HEK293T (cell line): ENCODE measurements at regions not wholly inside any gene's neighbourhood (a gene's known extent, or its start where the extent isn't known, plus 50 kb on each side); places are given as distances from the start of the nearest gene placed in this dataset.

ENCODE experiments used
- CTCF ChIA-PET: fragments of 350-600 bp; formaldehyde crosslinking; extraction: SDS; loops from one replicate; lab custom pipeline; 2021; ENCODE audit warnings: antibody characterized with exemption, inconsistent platforms; lab: Yijun Ruan, JAX
- POLR2A ChIA-PET: fragments of 350-600 bp; formaldehyde crosslinking; extraction: SDS; loops from one replicate; lab custom pipeline; 2020; ENCODE audit warnings: antibody characterized with exemption, inconsistent platforms; lab: Yijun Ruan, JAX
- DNase-seq: peaks from one replicate; pipeline ENCODE4 v3.0.0; 2012; ENCODE audit warnings: mixed read lengths; ENCODE audit errors: extremely low spot score
- ARNT ChIP-seq: fragments of 450-650 bp; IDR thresholded peaks from 2 replicates; pipeline ENCODE4 v1.6.1; 2017; ENCODE audit warnings: mild to moderate bottlenecking
- BHLHE40 ChIP-seq: fragments of 450-650 bp; IDR thresholded peaks from 2 replicates; pipeline ENCODE4 v1.6.1; 2016; ENCODE audit warnings: mild to moderate bottlenecking, moderate library complexity, borderline replicate concordance
- CTBP1 ChIP-seq: fragments of 450-650 bp; IDR thresholded peaks from 2 replicates; pipeline ENCODE4 v1.6.1; 2016; ENCODE audit warnings: borderline replicate concordance
- ELF4 ChIP-seq: fragments of 450-650 bp; IDR thresholded peaks from 2 replicates; pipeline ENCODE4 v1.6.1; 2017; ENCODE audit warnings: antibody characterized with exemption
- FOXA1 ChIP-seq: fragments of 450-650 bp; IDR thresholded peaks from 2 replicates; pipeline ENCODE4 v1.6.1; 2016; ENCODE audit warnings: mild to moderate bottlenecking
- FOXK2 ChIP-seq: fragments of 450-650 bp; IDR thresholded peaks from 2 replicates; pipeline ENCODE4 v1.6.1; 2016; ENCODE audit warnings: mild to moderate bottlenecking
- FOXM1 ChIP-seq: fragments of 450-650 bp; IDR thresholded peaks from 2 replicates; pipeline ENCODE4 v1.6.1; 2017; ENCODE audit warnings: mild to moderate bottlenecking, borderline replicate concordance
- HDGF ChIP-seq: fragments of 450-650 bp; IDR thresholded peaks from 2 replicates; pipeline ENCODE4 v1.6.1; 2017; ENCODE audit warnings: antibody characterized with exemption, borderline replicate concordance
- L3MBTL2 ChIP-seq: fragments of 450-650 bp; conservative IDR thresholded peaks from 2 replicates; pipeline ENCODE4 v1.6.1; 2016; ENCODE audit warnings: mild to moderate bottlenecking
- LEF1 ChIP-seq: fragments of 450-650 bp; IDR thresholded peaks from 2 replicates; pipeline ENCODE4 v1.6.1; 2017; ENCODE audit warnings: mild to moderate bottlenecking, borderline replicate concordance
- NFRKB ChIP-seq: fragments of 450-650 bp; IDR thresholded peaks from 2 replicates; pipeline ENCODE4 v1.6.1; 2016; ENCODE audit warnings: mild to moderate bottlenecking, moderate library complexity
- SP1 ChIP-seq: fragments of 450-650 bp; IDR thresholded peaks from 2 replicates; pipeline ENCODE4 v1.6.1; 2017
- SUZ12 ChIP-seq: fragments of 450-650 bp; IDR thresholded peaks from 2 replicates; pipeline ENCODE4 v1.6.1; 2016; ENCODE audit warnings: mild to moderate bottlenecking
- TARDBP ChIP-seq: fragments of 450-650 bp; IDR thresholded peaks from 2 replicates; pipeline ENCODE4 v1.6.1; 2016
- ZNF384 ChIP-seq: fragments of 450-650 bp; IDR thresholded peaks from 2 replicates; pipeline ENCODE4 v1.6.1; 2016
- TF ChIP-seq, protein P1 (sequence below): fragments of 450-650 bp; IDR thresholded peaks from 2 replicates; pipeline ENCODE4 v1.6.1; 2016

DNA sequence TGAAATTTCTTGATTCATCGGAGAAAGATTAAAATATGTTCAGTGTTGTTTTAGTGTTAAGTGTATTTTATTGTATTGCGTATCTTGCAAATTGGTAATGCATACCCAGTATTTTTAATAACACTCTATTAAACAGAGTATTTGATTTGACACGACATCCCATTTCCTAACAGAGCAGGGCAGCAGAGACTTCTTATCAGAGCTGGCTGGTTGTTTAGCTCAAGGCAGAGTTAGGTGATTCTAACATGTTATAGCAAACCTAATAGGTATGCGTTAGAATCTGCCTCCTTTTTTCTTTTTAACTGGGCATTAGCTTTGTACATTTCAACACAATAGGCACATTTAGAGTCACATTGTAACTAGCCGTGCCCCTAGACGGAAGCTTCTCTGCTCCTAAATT is 57.1 kb upstream of the CELF2 start:
- TF ChIP-seq SUZ12 = no peak
- no peak for TF ChIP-seq FOXM1
- no peak for TF ChIP-seq HDGF
- no peak for TF ChIP-seq CTBP1
- TF ChIP-seq NFRKB = no peak
- no peak for TF ChIP-seq SP1
- no peak for TF ChIP-seq ARNT
- TF ChIP-seq ZNF384 = no peak
- TF ChIP-seq FOXA1 = no peak
- no peak for TF ChIP-seq FOXK2
- no peak for TF ChIP-seq TARDBP
- TF ChIP-seq ELF4 = no peak
- no peak for TF ChIP-seq L3MBTL2
- TF ChIP-seq, protein P1, sequence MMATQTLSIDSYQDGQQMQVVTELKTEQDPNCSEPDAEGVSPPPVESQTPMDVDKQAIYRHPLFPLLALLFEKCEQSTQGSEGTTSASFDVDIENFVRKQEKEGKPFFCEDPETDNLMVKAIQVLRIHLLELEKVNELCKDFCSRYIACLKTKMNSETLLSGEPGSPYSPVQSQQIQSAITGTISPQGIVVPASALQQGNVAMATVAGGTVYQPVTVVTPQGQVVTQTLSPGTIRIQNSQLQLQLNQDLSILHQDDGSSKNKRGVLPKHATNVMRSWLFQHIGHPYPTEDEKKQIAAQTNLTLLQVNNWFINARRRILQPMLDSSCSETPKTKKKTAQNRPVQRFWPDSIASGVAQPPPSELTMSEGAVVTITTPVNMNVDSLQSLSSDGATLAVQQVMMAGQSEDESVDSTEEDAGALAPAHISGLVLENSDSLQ = no peak
- no peak for TF ChIP-seq BHLHE40
- CTCF ChIA-PET = no interaction called here
- DNase-seq = no peak
- POLR2A ChIA-PET = no interaction called here

DNA sequence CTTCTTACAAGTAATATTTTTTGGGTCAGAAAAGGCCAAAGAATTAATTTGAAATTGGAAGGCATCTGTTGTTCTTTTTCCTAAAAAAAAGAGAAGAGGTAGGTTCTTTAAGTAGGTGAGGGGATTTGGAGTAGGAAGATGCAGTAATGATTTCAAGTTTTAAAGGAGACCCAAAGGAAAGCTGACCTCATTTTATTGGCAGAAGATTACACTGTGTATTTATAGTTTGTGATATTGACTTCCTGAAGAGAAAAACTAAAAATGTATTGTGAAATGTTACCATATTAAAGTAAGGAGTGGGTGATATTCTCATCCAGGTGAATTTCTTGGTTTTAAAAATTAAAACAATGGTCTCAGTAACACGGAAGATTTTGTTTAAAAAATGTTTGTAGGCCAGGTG is 56.6 kb upstream of the CELF2 start:
- no peak for DNase-seq
- CTCF ChIA-PET = no interaction called here
- POLR2A ChIA-PET = no interaction called here
- no peak for TF ChIP-seq TARDBP
- TF ChIP-seq FOXA1 = no peak
- TF ChIP-seq, protein P1 = no peak
- TF ChIP-seq FOXK2 = no peak
- TF ChIP-seq HDGF = no peak
- no peak for TF ChIP-seq LEF1

DNA sequence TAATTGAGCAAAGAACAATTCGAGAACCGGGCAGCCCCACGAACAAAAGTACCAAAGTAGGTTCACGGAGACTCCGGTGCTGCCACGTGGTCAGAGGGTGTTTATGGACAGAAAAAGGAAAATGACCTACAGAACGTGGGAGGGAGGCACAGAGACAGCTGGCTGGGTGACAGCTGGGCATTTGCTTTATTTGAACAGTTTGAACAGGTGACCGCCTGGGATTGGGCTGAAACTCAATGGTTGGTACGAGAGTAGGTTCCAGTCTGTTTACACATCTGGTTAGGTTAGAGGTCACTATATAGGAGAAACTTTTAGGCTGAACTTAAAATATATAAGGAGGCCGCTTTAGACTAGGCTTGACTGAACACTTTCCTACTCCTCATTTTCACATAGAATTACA is 50.6 kb upstream of the CELF2 start:
- TF ChIP-seq, protein P1 = no peak
- CTCF ChIA-PET = no interaction called here
- POLR2A ChIA-PET = no interaction called here
- no peak for DNase-seq

DNA sequence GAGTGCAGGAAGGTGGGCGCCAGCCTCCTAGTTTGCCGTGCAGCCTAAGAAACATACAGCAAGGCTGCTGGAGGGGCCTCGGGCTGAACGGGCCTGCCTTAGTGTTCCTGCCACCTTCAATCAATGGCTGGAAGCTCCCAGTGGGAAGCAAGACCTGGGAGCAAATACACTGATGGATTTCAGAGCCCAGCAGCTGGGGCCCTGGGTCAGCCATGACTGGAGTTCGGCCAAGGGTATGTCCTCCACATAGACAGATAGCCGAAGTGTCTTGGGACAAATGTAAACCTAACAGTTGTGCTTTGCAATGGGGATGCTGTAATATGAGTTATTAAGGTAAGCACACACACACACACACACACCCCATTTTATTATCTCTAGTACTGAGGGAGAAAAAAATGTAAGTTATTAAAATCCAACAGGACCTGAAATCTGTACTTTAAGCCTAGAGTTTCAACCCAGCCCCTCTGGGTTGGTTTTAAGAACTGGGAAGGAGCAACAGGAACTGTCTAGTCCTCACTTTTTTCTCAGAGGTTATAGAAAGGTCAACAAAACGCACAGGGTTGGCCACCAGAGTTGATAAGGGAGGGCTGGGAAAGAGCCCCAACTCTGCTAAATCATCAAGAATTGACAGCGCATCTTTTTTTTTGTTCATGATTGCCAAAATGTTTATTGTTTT is 50.0 kb upstream of the CELF2 start:
- no peak for DNase-seq
- ChIA-PET CTCF (no interaction called here), POLR2A (no interaction called here)
- TF ChIP-seq FOXA1 (no peak), BHLHE40 (no peak), ARNT (no peak), TARDBP (no peak), ELF4 (no peak), L3MBTL2 (no peak), ZNF384 (no peak), NFRKB (no peak), FOXK2 (no peak), FOXM1 (no peak), CTBP1 (no peak), SUZ12 (no peak), SP1 (no peak), HDGF (no peak)
